ENCODE measurements at regions not wholly inside any gene's neighbourhood (a gene's known extent, or its start where the extent isn't known, plus 50 kb on each side); places are given as distances from the start of the nearest gene placed in this dataset.

DNA sequence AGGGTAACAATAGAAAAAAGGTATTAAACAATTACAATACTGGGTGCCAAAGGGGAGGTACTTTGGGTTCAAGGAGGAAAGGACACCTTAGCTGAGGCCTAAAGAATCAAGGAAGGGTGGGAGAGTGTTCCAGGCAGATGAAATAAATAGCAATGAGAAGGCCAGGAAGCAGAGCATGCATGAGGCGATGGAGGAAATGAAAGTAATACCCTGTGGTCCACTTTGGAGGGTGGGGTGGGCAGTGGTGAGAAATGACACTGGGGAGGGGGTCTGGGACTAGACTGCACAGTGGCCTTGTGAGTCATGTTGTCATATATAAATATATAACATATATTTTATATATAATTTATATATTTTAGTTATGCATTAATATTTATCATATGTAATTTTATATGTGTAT, 55.9 kb downstream of the BHLHE40 start:
- in situ Hi-C loops (cut with HindIII; ENCODE audit: low pct_ligation_motif_present, low sequenced_read_pairs) = no loop called here
- TF ChIP-seq, protein P1, sequence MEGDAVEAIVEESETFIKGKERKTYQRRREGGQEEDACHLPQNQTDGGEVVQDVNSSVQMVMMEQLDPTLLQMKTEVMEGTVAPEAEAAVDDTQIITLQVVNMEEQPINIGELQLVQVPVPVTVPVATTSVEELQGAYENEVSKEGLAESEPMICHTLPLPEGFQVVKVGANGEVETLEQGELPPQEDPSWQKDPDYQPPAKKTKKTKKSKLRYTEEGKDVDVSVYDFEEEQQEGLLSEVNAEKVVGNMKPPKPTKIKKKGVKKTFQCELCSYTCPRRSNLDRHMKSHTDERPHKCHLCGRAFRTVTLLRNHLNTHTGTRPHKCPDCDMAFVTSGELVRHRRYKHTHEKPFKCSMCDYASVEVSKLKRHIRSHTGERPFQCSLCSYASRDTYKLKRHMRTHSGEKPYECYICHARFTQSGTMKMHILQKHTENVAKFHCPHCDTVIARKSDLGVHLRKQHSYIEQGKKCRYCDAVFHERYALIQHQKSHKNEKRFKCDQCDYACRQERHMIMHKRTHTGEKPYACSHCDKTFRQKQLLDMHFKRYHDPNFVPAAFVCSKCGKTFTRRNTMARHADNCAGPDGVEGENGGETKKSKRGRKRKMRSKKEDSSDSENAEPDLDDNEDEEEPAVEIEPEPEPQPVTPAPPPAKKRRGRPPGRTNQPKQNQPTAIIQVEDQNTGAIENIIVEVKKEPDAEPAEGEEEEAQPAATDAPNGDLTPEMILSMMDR (IDR thresholded peaks at IDR 0.05; ENCODE audit: low read depth, low read length, missing control alignments) = no peak
- Histone ChIP-seq H3K4me3 (ENCODE audit: low read depth, low read length) (no peak overlapping the region), H3K27ac (no peak overlapping the region), H3K27me3 (replicated peaks) (no peaks in the 10 kb centered on the region), H3K36me3 (replicated peaks) (no peaks in the 10 kb centered on the region)
- no peak for DNase-seq

DNA sequence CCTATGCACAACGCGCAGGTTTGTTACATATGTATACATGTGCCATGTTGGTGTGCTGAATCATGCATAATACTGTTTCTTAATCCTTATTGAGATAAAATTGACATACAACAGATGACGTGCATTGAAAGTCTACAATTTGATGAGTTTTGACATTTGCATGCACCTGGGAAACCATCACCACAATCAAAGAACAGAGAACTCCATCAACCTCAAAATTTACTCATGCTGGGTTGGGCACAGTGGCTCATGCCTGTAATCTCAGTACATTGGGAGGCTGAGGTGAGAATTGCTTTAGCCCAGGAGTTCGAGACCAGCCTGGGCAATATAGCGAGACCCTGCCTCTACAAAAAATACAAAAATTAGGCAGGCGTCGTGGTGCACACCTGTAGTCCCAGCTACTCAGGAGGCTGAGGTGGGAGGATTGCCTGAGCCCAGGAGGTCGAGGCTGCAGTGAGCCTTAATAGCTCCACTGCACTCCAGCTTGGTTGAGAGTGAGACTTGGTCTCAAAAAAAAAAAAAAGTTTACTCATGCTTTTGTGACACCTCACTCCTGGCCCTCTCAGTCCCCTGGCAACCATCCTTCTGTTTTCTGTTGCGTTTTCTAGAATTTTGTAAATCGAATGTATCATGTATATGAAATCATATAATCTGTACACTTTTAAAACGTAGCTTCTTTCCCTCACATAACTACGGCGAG, 56.6 kb downstream of the BHLHE40 start:
- in situ Hi-C loops (cut with HindIII; ENCODE audit: low pct_ligation_motif_present, low sequenced_read_pairs) = no loop called here
- no peak for DNase-seq

DNA sequence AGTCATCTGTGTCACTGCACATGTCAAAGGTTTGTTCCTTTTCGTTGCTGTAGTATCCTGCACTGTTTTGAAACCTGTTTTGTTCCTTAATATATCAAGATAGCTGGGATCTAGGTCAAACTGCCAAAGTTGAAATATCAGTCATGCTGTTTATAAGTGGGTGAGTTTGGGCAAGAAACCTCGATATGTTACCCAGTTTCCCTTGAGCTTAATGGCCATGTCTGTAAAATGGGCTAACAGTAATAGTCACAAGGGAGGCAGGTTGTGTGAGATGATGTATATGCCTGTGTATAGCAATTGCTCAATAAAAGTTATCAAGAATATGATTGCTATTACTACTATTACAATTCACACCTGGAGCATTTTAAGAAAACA, 57.1 kb downstream of the BHLHE40 start:
- no peak for DNase-seq
- TF ChIP-seq, protein P1 (IDR thresholded peaks at IDR 0.05; ENCODE audit: low read depth, low read length, missing control alignments) = no peak
- no peaks in the 10 kb centered on the region for H3K27me3 ChIP-seq (replicated peaks)
- H3K36me3 ChIP-seq (replicated peaks) = no peaks in the 10 kb centered on the region
- in situ Hi-C loops (cut with HindIII; ENCODE audit: low pct_ligation_motif_present, low sequenced_read_pairs) = no loop called here
- no peak overlapping the region for H3K4me3 ChIP-seq (ENCODE audit: low read depth, low read length)
- H3K27ac ChIP-seq = no peak overlapping the region

More for the DNA sequence above, 56.6 kb downstream of the BHLHE40 start:
- Histone ChIP-seq H3K27me3 (replicated peaks) (no peaks in the 10 kb centered on the region), H3K36me3 (replicated peaks) (no peaks in the 10 kb centered on the region), H3K27ac (no peak overlapping the region), H3K4me3 (ENCODE audit: low read depth, low read length) (no peak overlapping the region)
- TF ChIP-seq, protein P1 (IDR thresholded peaks at IDR 0.05; ENCODE audit: low read depth, low read length, missing control alignments) = no peak

DNA sequence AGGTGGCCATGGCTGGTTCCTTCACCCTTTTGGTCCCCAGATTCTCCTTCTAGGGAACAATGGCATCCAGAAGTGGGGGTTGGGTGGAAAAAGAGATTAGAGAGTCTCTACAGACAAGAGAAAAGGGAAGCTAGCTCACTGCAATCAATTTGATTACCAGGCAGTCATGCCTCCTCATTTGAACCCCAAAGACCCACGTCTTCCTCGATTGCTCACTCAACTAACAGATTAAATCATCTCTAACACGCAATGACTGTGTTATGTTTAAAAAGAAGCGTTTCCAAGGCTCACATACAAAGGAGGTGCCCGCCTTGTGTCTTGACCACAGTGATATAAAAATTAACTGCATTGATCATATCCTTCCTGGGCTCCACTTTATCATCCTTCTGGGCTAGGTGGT, 57.6 kb downstream of the BHLHE40 start:
- TF ChIP-seq, protein P1 (IDR thresholded peaks at IDR 0.05; ENCODE audit: low read depth, low read length, missing control alignments) = no peak
- no peak for DNase-seq
- Histone ChIP-seq H3K36me3 (replicated peaks) (no peaks in the 10 kb centered on the region), H3K27ac (no peak overlapping the region), H3K4me3 (ENCODE audit: low read depth, low read length) (no peak overlapping the region), H3K27me3 (replicated peaks) (no peaks in the 10 kb centered on the region)
- in situ Hi-C loops (cut with HindIII; ENCODE audit: low pct_ligation_motif_present, low sequenced_read_pairs) = no loop called here

DNA sequence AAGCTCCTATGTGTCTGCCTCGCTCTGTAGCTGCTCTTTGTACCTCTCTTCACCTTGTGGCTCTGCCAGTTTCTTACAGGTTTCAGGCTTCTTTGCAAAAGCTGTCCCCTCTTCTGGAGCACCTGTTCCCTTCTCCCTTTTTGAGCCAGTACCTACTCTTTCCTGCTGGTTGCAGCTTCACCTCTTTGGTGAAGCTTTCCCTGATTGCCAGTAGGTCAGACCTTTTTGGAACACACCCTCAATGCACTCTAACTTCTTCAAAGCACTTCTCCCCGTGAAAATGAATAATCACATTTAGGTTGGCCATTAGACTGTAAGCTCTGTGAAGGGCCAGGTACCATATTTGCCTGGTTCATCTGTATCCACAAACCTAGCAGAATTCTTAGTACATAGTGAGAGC, 60.3 kb downstream of the BHLHE40 start:
- no peak for DNase-seq
- no peaks in the 10 kb centered on the region for H3K36me3 ChIP-seq (replicated peaks)
- no peak overlapping the region for H3K4me3 ChIP-seq (ENCODE audit: low read depth, low read length)
- in situ Hi-C loops (cut with HindIII; ENCODE audit: low pct_ligation_motif_present, low sequenced_read_pairs) = no loop called here
- TF ChIP-seq, protein P1 (IDR thresholded peaks at IDR 0.05; ENCODE audit: low read depth, low read length, missing control alignments) = no peak
- H3K27me3 ChIP-seq (replicated peaks) = no peaks in the 10 kb centered on the region
- H3K27ac ChIP-seq = no peak overlapping the region

DNA sequence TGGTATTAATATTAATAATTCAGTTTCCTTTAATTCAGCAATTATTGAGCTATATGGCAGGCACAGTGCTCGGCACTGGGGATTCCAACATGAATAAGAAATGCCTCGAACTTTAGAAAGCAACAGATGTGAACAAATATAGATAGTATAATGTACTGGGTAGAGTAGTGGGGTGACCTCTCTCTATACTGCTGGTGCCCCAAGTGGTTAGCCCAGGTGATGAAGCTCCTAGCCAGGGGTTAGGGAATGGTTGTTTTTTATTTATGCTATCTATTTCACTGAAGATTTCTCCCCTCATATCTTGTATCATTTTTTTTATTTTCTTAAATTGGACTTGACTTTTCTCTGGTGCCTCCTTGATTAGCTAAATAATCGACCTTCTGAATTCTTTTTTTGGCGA, 62.1 kb downstream of the BHLHE40 start:
- in situ Hi-C loops (cut with HindIII; ENCODE audit: low pct_ligation_motif_present, low sequenced_read_pairs) = no loop called here
- H3K27ac ChIP-seq = no peak overlapping the region

More for the DNA sequence above, 62.1 kb downstream of the BHLHE40 start:
- H3K36me3 ChIP-seq (replicated peaks) = no peaks in the 10 kb centered on the region
- no peak for DNase-seq
- no peaks in the 10 kb centered on the region for H3K27me3 ChIP-seq (replicated peaks)
- TF ChIP-seq, protein P1 (IDR thresholded peaks at IDR 0.05; ENCODE audit: low read depth, low read length, missing control alignments) = no peak
- H3K4me3 ChIP-seq (ENCODE audit: low read depth, low read length) = no peak overlapping the region

Data from brain microvascular endothelial cell (primary cell).